ENCODE measurements at regions not wholly inside any gene's neighbourhood (a gene's known extent, or its start where the extent isn't known, plus 50 kb on each side); places are given as distances from the start of the nearest gene placed in this dataset.

- TF ChIP-seq ARNTL (CRISPR knock-in tag; IDR thresholded peaks at IDR 0.05; ENCODE audit: borderline replicate concordance, low read depth): no peak
- no peak for TF ChIP-seq CREB5 (CRISPR knock-in tag; IDR thresholded peaks at IDR 0.05; ENCODE audit: low read depth)
Observed at GRCh38 chr4:41373221-41373620, 116.5 kb downstream of the UCHL1 start (continued).

DNA sequence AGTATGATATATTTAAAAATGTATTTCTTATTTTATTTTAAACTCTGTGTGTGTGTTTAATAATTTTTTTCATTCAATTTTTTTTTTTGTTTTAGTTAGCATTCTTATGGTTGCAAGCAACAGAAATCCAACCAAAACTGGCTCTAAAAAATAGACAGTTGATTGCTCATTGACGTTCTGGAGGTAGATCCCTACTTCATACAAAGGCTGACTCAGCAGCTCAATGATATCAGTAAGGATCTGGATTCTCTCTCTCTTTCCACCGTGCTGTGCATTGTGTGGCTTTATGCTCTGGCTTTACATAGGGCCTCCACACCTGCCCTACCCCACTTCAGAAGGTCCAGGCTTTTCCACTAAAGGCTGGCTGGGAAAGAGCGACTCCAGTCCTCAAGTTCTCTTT is 117.8 kb downstream of the UCHL1 start:
- ATAC-seq: no peak
- TF ChIP-seq SNAI2 (CRISPR knock-in tag; IDR thresholded peaks at IDR 0.05) (no peak), ZFP3 (CRISPR knock-in tag; IDR thresholded peaks at IDR 0.05) (no peak), GLIS3 (CRISPR knock-in tag; IDR thresholded peaks at IDR 0.05) (no peak), ZNF70 (CRISPR knock-in tag; IDR thresholded peaks at IDR 0.05) (no peak)

GRCh38 chr4:41375561-41375960 is 118.8 kb downstream of the UCHL1 start:
- ATAC-seq: no peak
- TF ChIP-seq TSHZ2 (CRISPR knock-in tag; IDR thresholded peaks at IDR 0.05): no peak
- TF ChIP-seq OSR1 (CRISPR knock-in tag; IDR thresholded peaks at IDR 0.05): no peak
- no peak for TF ChIP-seq CSRNP3 (CRISPR knock-in tag; IDR thresholded peaks at IDR 0.05)
- TF ChIP-seq CSDC2 (CRISPR knock-in tag; IDR thresholded peaks at IDR 0.05): no peak
- TF ChIP-seq SNAI2 (CRISPR knock-in tag; IDR thresholded peaks at IDR 0.05): no peak

- ATAC-seq: no peak
- TF ChIP-seq PATZ1 (CRISPR knock-in tag; IDR thresholded peaks at IDR 0.05; ENCODE audit: borderline replicate concordance) (no peak), BACH2 (CRISPR knock-in tag; IDR thresholded peaks at IDR 0.05; ENCODE audit: borderline replicate concordance) (no peak), TCF4 (CRISPR knock-in tag; IDR thresholded peaks at IDR 0.05; ENCODE audit: borderline replicate concordance) (no peak), ZC3H10 (CRISPR knock-in tag; IDR thresholded peaks at IDR 0.05) (no peak)
Observed at GRCh38 chr4:41377196-41377595, 120.5 kb downstream of the UCHL1 start.

- no peak for ATAC-seq
Observed at GRCh38 chr4:41379230-41379629, 122.5 kb downstream of the UCHL1 start.

More at GRCh38 chr4:41379230-41379629, 122.5 kb downstream of the UCHL1 start:
- TF ChIP-seq POU6F1 (CRISPR knock-in tag; IDR thresholded peaks at IDR 0.05; ENCODE audit: borderline replicate concordance, low read depth) (no peak), ZFP3 (CRISPR knock-in tag; IDR thresholded peaks at IDR 0.05) (no peak), ZFP30 (CRISPR knock-in tag; IDR thresholded peaks at IDR 0.05) (no peak), PPARA (CRISPR knock-in tag; IDR thresholded peaks at IDR 0.05; ENCODE audit: borderline replicate concordance) (no peak), RARB (CRISPR knock-in tag; IDR thresholded peaks at IDR 0.05) (no peak), BACH2 (CRISPR knock-in tag; IDR thresholded peaks at IDR 0.05; ENCODE audit: borderline replicate concordance) (no peak), CSDC2 (CRISPR knock-in tag; IDR thresholded peaks at IDR 0.05) (no peak), OSR1 (CRISPR knock-in tag; IDR thresholded peaks at IDR 0.05) (no peak), CSRNP3 (CRISPR knock-in tag; IDR thresholded peaks at IDR 0.05) (no peak)
